ENCODE measurements at regions not wholly inside any gene's neighbourhood (a gene's known extent, or its start where the extent isn't known, plus 50 kb on each side); places are given as distances from the start of the nearest gene placed in this dataset.

GRCh38 chr13:26991508-26992181 is 180.0 kb downstream of the USP12 start:
- TF ChIP-seq CTCF (IDR thresholded peaks at IDR 0.05) (no peak), POLR2A (IDR thresholded peaks at IDR 0.05) (no peak)
